DMS153 treated with DMSO at 0.1 percent for 48 hours (cell line): ENCODE measurements at regions not wholly inside any gene's neighbourhood (a gene's known extent, or its start where the extent isn't known, plus 50 kb on each side); places are given as distances from the start of the nearest gene placed in this dataset.
"Not testable (repeated sequence)": the region's sequence is repeated elsewhere in the genome, so short reads cannot be mapped to it uniquely, and the experiment has no call there.

Experiments
- DNase-seq: peaks from one replicate; lab custom pipeline; 2025; ENCODE audit not compliant: unreplicated experiment; lab: John Stamatoyannopoulos, UW

DNA sequence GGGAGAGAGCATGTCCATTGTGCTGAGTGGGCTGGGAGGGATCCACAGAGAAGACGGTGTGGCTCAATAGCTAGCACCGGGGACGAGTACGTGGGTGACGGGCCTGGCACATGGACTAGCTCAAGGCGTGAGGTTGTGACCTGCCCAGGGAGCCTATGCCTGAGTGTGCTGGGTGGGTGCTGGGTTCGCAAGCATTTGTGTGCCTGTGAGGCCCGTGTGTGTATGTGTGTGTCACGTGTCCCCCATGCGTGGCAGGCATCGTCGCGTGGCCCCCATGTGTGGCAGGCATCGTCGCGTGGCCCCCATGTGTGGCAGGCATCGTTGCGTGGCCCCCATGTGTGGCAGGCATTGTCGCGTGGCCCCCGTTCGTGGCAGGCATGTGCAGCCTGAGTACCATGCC lies 109.2 kb downstream of the TMEM121 start:
- no peak for DNase-seq

DNA sequence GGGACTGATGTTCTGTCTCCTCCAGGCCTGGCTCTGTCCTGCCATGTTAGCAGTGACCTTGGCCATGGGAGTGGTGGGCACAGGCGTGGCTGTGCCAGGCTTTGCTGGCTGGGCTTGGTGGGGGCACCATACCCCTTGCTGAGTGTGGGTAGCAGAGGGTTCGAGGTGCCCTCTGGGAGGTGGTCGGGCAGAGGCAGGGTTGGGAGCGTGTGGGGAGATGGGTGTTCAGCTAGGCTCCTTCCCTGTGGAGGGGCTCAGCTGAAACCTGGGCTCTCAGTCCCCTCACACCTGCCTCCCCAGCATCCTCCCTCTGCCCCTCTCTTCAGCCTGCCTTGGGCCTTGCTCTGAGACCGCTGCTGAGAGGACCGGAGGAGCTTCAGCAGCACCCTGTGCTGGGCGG lies 109.6 kb downstream of the TMEM121 start:
- not testable (repeated sequence) for DNase-seq

DNA sequence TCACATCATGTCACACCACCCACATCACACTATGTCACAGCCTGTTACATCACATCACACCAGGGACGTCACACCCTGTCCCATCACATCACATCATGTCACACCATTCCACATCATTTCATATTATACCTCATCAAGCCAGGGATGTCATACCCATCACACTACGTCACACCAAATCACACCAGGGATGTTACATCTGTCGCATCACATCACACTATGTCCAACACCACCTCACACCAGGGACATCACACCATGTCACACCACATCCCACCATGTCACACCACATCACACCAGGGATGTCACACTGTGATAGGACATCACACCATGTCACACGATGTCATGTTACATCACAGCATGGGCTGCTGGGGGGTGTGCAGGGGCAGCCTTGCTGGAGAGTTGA lies 110.6 kb downstream of the TMEM121 start:
- DNase-seq, result no peak

DNA sequence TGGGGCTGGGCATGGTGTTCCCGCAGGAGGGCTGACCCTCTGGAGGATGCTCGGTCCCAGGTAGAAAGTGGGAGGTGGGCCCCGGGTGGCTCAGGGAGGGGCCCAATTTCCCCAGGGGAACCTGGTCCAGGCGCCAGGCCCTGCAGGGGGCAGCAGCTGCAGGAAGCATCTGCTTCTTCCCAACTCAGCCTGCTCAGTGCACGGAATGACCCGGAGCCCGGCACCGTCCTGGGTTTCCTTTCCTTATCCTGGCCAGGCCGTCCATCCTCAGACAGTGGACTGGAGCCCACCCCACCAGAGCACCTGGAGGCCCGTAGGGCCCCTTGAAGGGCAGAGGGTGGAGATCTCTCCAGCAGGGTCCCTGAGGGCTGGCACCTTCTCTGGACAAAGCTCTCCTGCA lies 111.0 kb downstream of the TMEM121 start:
- DNase-seq, result not testable (repeated sequence)

DNA sequence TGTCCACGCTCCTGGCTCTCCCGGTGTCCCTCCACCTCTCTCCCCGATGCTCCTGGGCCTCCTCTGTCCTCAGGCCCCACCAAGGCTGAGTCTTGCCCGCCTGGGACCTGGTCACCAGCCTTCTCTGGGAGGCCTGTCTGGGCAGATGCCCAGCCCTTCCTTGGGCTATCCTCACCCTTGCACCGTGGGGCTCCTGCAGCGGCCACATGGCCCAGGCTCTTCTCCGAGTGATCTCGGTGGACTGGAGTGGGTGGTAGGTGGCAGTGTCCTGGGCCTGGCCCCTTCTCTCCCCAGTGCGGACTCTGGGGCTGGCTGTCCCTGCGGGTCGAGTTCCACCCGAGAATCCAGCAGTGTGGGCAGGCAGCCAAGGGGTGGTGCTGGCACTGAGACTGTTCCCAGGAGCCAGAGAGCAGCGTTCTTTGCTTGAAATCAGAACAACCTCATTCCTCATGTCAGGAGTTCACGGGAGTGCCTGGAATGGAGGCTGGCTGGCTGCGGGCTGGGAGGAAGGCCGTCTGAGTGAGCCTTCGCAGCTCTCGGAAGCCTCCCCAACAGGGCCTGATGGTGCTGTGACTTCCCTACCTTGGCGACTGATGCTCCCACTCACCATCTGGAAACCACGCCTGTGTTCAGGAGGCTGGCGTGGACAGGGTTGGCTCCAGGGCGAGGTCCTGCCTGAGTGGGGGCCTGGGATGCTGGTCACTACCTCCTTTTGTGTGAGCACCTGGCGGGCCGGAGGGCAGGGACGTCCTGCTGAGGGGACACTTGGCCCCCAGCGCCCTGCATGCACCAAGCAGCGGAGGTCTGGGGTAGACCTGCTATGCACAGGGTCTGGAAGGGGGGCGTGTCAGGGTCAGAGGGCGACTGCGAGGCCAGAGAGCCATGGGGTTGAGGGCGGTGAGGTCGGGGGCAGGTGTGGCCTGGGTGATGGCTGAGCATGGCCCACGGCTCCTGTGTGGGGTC lies 113.9 kb downstream of the TMEM121 start:
- DNase-seq, result not testable (repeated sequence)

DNA sequence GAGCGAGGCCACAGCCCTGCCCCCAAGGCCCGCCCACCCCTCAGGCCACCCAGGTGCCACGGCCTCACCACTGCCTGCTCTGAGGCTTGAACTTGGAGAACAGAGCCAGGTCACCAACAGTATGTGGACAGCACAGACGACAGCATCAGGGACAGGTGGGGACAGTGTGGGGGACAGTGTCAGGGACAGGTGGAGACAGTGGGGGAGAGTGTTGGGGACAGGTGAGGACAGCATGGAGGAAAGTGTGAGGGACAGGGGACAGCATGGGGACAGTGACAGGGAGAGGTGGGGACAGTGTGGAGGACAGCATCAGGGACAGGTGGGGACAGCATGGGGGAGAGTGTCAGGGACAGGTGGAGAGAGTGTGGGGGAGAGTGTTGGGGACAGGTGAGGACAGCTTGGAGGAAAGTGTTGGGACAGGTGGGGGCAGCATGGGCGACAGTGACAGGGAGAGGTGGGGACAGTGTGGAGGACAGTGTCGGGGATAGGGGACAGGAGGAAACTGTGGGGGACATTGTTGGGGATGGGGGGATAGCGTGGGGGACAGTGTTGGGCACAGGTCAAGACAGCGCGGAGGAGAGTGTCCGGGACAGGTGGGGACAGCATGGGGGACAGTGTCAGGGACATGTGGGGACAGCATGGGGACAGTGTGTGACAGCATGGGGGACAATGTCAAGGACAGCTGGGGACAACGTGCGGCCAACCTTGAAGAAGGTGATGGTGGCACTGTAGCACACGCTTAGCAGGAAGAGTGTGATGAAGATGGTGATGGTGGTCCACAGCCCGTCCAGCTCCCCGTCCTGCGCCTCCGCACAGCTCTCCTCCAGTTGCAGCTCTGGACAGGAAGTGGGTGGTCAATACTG lies 114.9 kb downstream of the TMEM121 start:
- no peak for DNase-seq

DNA sequence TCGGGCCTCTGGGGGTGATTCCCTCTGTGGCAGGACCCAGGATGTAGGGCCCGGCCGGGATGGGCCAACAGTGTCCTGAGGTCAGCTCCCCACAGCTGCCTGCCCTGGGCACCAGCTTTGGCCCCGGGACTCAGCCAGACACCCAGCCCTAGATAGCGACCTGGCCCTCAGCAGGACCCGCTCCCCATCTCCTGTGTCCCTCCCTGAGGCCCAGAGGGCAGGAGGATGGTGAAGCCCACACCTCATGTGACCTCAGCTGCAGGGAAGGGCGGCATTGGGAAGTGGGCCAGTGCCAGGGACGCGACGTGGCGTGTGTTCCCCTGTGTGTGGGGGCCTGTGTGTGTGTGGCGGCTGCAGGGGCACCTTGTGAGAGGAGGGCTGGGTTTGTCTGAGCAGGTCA lies 115.6 kb downstream of the TMEM121 start:
- DNase-seq, result not testable (repeated sequence)

DNA sequence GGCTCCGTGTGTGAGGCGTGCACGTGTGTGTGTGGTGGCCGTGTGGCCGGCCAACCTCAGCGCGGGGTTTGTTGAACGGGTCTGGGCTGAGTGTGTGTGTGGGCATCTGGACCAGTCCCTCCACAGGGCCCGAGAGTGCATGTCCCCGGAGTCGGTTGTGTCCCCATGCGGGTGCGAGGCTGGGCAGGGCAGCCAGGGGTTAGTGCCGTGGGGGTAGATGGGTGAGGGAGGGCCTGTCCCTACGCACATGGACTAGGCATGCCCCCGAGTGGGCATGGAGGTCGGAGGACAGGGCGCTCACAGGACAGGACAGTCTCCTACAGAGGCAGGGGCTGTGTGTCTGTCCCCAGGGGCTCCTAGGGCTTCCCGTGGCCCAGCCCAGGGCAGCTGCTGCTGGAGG lies 116.1 kb downstream of the TMEM121 start:
- DNase-seq, result not testable (repeated sequence)

DNA sequence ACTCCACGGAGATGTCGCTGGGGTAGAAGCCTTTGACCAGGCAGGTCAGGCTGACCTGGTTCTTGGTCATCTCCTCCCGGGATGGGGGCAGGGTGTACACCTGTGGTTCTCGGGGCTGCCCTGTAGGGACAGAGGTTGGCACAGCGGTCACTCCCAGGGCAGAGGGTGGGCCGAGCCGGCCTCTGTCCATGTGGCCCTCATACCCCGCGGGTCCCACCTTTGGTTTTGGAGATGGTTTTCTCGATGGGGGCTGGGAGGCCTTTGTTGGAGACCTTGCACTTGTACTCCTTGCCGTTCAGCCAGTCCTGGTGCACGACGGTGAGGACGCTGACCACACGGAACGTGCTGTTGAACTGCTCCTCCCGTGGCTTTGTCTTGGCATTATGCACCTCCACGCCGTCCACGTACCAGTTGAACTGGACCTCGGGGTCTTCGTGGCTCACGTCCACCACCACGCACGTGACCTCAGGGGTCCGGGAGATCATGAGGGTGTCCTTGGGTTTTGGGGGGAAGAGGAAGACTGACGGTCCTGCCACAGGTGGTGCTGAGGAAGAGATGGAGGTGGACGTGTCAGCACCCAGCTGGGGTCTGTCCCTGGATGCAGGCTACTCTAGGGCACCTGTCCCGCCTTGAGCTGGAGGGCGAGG lies 117.1 kb downstream of the TMEM121 start:
- not testable (repeated sequence) for DNase-seq

DNA sequence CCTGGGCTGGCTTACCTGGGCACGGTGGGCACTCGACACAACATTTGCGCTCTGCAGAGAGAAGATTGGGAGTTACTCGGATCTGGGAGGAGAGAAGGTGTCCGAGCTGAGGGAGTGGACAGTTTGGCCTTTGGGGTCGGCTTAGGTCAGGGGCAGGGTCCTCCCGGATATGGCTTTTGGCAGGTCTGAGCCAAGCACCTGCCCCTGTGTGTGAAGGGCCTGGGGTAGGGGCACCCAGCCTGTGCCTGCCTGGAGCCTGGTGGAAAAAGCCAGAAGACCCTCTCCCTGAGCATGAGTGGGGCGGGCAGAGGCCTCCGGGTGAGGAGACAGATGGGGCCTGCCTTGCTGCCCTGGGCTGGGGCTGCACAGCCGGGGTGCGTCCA lies 117.7 kb downstream of the TMEM121 start:
- not testable (repeated sequence) for DNase-seq

DNA sequence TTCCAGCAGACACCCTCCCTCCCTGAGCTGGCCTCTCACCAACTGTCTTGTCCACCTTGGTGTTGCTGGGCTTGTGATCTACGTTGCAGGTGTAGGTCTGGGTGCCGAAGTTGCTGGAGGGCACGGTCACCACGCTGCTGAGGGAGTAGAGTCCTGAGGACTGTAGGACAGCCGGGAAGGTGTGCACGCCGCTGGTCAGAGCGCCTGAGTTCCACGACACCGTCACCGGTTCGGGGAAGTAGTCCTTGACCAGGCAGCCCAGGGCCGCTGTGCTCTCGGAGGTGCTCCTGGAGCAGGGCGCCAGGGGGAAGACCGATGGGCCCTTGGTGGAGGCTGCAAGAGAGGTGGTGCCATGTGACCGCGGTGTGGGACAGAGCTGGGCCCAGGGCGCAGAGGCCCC lies 118.1 kb downstream of the TMEM121 start:
- not testable (repeated sequence) for DNase-seq

DNA sequence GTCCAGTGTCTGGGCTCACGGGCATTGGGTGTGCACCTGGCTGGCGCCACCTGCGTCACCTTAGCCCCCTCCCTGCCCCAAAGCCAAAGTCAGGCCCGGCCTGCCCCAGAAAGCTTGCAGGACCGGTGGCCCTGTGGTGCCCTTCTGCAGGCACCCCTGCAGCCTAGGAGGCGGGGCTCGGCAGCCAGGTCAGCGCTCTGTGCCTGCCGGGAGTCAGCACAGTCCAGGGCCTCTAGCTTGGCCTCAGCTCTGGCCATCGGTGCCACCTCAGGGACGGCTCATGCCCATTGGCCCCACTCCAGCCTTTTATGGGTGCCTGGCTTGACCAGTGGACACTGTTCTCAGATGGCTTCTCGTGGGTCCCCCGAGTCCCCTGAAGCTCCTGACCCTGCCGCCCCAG lies 118.5 kb downstream of the TMEM121 start:
- DNase-seq, result not testable (repeated sequence)

DNA sequence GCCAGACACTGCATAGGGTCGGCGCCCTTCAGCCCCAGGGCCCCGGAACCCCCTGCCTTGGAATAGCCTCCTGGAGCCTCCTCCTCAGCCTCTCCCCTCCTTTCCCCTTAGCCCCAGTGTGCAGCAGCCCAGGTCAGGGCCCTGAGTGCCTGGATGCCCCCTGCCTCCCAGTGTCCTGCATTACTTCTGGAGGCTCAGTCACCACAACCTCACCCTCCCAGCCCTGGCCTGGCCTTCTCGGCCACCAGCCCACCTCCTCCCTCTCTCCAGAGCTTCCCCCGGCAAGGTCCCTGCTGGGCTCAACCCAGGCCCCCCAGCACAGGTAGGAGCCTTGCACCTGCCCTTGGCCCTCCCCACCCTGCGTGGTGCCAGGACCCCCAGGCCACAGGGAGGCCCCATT lies 119.0 kb downstream of the TMEM121 start:
- DNase-seq, result not testable (repeated sequence)

DNA sequence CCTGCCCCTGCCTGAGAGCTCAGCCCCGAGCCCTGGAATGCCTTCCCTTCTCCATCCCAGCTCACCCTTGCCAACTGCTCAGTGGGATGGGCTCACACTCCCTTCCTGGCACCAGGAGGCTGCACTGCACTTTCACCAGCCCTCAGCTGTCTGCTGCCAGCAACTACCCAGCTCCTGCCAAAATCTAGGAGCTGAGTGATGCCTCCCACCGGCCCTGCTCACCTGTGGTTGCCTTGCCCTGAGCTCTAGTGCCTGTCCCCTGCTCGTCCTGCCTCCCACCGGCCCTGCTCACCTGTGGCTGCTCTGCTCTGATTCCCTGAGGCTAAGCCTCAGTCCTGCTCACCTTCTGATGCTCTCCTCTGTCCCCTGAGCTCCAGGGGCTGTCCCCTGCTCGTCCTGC lies 119.8 kb downstream of the TMEM121 start:
- no peak for DNase-seq

DNA sequence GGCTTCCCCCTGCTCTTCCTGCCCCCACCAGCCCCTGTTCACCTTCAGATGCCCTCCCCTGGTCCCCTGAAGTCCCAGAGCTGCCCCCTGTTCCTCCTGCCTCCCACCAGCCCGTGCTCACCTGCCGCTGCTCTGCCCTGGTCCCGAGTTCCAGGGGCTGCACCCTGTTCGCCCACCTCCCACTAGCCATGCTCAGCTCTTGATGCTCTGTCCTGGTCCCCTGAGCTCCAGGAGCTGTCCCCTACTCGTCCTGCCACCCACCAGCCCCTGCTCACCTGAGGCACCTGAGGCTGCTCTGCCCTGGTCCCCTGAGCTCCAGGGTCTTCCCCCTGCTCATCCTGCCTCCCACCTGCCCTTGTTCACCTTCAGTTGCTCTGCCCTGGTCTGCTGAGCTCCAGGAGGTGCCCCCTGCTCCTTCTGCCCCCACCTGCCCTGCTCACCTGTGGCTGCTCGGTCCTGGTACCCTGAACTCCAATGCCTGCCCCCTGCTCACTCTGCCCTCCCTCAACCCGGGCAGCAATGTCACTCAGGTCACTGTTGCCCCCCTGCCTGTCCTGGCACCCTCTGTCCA lies 120.4 kb downstream of the TMEM121 start:
- not testable (repeated sequence) for DNase-seq

DNA sequence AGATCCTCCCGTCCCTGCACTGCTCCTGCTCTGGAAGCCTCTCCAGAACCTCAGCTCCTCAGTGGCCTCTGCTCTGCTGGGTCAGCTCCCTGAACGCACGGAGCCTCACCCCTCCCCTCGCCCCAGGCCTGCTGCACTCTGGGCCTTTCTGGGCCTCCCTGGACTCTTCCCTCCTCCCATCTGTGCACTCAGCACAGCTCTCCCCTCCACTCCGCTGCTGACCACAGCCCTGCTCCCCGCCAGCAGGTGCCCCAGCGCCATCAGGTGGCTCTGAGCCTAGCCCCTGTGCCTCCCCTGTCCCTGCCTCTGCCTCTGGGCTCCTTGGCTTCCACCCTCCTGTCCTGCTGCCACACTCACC lies 121.0 kb downstream of the TMEM121 start:
- not testable (repeated sequence) for DNase-seq

DNA sequence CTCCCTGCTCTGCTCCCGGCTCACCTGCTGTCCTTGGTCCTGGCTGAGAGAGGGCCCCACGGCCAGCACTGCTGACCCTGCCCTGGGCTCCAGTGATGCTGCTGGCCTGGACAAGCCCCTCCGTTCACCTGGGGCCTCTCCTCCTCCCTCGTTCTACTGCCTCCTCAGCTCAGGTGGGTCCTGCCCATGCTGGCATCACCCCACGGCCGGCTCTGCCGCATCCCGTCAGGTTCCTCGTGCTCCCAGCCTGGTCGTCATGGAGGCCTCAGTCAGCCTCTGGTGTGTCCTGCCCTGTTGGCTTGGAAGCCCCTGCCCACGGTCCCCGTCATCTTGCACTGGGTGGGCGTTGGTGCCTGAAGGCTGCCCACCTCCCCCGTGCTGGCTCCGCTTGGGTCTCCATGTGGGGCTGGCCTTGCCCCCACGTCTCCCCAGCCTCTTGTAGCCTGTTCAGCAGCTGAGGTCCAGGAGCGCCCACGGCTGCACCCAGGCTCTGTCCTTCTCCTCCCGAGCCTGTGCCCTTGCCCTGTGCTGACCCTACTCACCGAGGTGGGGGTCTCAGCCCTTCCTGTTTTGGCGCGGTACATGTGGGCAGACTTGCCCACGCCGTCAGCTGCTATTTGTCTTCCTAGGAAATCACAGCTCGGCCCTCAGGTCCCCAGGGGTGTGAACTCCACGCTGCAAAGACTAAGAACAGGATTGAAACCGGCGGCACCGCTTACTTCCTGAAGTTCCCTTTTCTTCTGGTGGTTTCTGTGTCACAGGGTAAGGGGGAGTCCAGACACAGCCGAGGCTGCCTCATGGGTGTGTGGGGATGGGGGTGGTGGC lies 121.6 kb downstream of the TMEM121 start:
- no peak for DNase-seq

DNA sequence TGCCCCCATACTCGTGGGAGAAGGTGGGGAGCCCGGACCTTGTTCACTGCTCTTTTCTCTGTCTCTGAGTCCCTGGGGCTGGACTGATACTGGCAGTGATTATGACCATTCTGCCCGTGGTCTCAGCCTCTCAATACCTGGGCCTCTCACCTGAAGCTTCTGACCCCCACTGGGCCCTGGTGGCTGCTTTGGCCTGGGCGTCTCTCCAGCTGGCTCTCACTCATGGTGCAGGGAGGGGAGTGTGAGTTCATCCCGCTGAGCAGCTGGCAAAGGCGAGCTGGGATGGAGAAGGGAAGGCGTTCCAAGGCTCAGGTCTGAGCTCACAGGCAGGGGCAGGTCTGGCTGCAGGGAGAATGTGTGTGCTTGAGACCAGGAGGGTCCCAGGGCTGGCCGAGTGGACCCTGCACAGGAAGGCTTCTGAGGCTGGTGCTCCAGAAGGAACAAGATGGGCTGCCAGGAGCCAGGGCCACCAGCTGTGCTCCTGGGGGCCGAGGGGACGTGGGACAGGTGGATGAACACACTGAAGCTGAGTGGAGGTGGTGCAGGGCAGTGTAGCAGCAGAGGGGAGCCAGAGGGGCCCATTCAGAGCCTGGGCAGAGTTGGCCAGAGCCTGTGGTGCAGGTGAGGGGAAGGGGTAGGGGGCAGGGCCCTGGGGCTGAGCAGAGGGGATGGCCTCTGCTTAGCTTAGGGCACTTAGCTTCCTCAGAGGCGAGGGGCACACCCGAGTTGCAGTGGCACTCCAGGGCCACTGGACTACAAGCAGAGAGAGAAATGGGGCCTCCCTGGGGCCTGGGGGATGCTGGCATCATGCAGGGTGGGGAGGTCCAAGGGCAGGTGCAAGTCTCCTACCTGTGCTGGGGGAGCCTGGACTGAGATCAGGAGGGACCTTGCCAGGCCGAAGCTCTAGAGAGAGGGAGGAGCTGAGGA lies 122.5 kb downstream of the TMEM121 start:
- DNase-seq, result not testable (repeated sequence)

DNA sequence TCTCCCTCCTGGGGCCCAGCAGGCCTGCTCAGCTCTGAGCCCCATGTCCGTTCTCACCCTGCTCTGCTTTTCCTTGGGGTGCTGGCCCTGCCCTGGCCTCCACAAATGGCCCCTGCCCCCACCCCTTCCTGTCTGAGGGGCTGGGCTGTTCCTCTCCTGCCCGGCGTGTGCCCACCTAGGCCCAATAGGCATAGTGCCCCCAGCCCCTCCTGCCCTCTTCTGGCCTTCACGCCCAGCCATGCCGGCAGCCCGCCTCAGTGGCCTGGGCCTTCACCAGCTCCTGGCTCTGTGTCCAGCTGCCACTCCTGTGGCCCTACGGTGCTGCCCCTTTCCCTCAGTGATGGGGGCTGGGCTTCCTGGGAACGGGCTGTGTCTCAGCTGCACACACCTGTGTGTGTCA lies 125.9 kb downstream of the TMEM121 start:
- DNase-seq, result not testable (repeated sequence)
